NCI-H2171 treated with DMSO at 0.1 percent for 48 hours (cell line): ENCODE measurements at regions not wholly inside any gene's neighbourhood (a gene's known extent, or its start where the extent isn't known, plus 50 kb on each side); places are given as distances from the start of the nearest gene placed in this dataset.
"Not testable (repeated sequence)": the region's sequence is repeated elsewhere in the genome, so short reads cannot be mapped to it uniquely, and the experiment has no call there.

ENCODE experiments used
- DNase-seq: peaks from one replicate; lab custom pipeline; 2025; lab: John Stamatoyannopoulos, UW

GRCh38 chr2:223467196-223467595 lies 135.0 kb downstream of the SCG2 start:
- no peak for DNase-seq

GRCh38 chr2:223469270-223470046 lies 132.7 kb downstream of the SCG2 start:
- DNase-seq = peak; percentile 13

- DNase-seq = no peak
These were observed 131.6 kb downstream of the SCG2 start for GRCh38 chr2:223470602-223471001.

GRCh38 chr2:223472771-223473170 lies 129.4 kb downstream of the SCG2 start:
- DNase-seq = no peak

- DNase-seq = no peak
These were observed 127.3 kb downstream of the SCG2 start for GRCh38 chr2:223474893-223475292.

- no peak for DNase-seq
These were observed 126.3 kb downstream of the SCG2 start for GRCh38 chr2:223475901-223476300.

- DNase-seq = no peak
These were observed 124.8 kb downstream of the SCG2 start for GRCh38 chr2:223477318-223477717.

- no peak for DNase-seq
These were observed 120.7 kb downstream of the SCG2 start for GRCh38 chr2:223481486-223481885.

- DNase-seq = no peak
These were observed 115.4 kb downstream of the SCG2 start for GRCh38 chr2:223486751-223487150.

- DNase-seq = no peak
These were observed 114.8 kb downstream of the SCG2 start for GRCh38 chr2:223487214-223487846.

GRCh38 chr2:223488814-223489213 lies 113.3 kb downstream of the SCG2 start:
- no peak for DNase-seq

GRCh38 chr2:223494496-223494895 lies 107.7 kb downstream of the SCG2 start:
- DNase-seq = no peak

- no peak for DNase-seq
These were observed 107.2 kb downstream of the SCG2 start for GRCh38 chr2:223494942-223495341.

GRCh38 chr2:223496853-223497252 lies 105.3 kb downstream of the SCG2 start:
- not testable (repeated sequence) for DNase-seq

GRCh38 chr2:223500709-223501108 lies 101.5 kb downstream of the SCG2 start:
- no peak for DNase-seq

GRCh38 chr2:223501641-223502040 lies 100.5 kb downstream of the SCG2 start:
- DNase-seq = no peak

- no peak for DNase-seq
These were observed 98.4 kb downstream of the SCG2 start for GRCh38 chr2:223503746-223504145.

- no peak for DNase-seq
These were observed 93.8 kb downstream of the SCG2 start for GRCh38 chr2:223508372-223508771.

GRCh38 chr2:223510713-223511112 lies 91.4 kb downstream of the SCG2 start:
- no peak for DNase-seq

- no peak for DNase-seq
These were observed 91.0 kb downstream of the SCG2 start for GRCh38 chr2:223511168-223511567.

- no peak for DNase-seq
These were observed 88.2 kb downstream of the SCG2 start for GRCh38 chr2:223513771-223514455.

GRCh38 chr2:223519471-223519870 lies 82.7 kb downstream of the SCG2 start:
- DNase-seq = no peak

- DNase-seq = no peak
These were observed 79.4 kb downstream of the SCG2 start for GRCh38 chr2:223522796-223523195.
